Activated CD4-positive, alpha-beta T cell treated with anti-CD3 and anti-CD28 coated beads, Interleukin-2, amount 10 ng/mL, durations not matched to agents 7 days and 5 days (primary cell): ENCODE measurements at regions not wholly inside any gene's neighbourhood (a gene's known extent, or its start where the extent isn't known, plus 50 kb on each side); places are given as distances from the start of the nearest gene placed in this dataset.

Experiments used
- CTCF ChIA-PET: fragments of 350-600 bp; sonication (Branson Sonifier 250); formaldehyde crosslinking; loops from one replicate; lab custom pipeline; 2021; ENCODE audit warnings: antibody characterized with exemption; lab: Charles Lee
- POLR2A ChIA-PET: fragments of 350-600 bp; sonication (Branson Sonifier 250); formaldehyde crosslinking; loops from one replicate; lab custom pipeline; 2021; ENCODE audit warnings: antibody characterized with exemption; lab: Charles Lee
- DNase-seq: peaks from one replicate; pipeline ENCODE4 v3.0.0-alpha.2; 2020
- H3K27ac Mint-ChIP-seq: one replicate; pipeline ENCODE4 v1.8.0; 2021; ENCODE audit warnings: mild to moderate bottlenecking, moderate library complexity, mixed read lengths
- H3K27me3 Mint-ChIP-seq: one replicate; pipeline ENCODE4 v1.8.0; 2021; ENCODE audit warnings: mixed read lengths
- H3K36me3 Mint-ChIP-seq: one replicate; pipeline ENCODE4 v1.8.0; 2021; ENCODE audit warnings: low read depth, mixed read lengths
- H3K4me1 Mint-ChIP-seq: one replicate; pipeline ENCODE4 v1.8.0; 2021; ENCODE audit warnings: mixed read lengths
- H3K4me3 Mint-ChIP-seq: one replicate; pipeline ENCODE4 v1.8.0; 2021; ENCODE audit warnings: mild to moderate bottlenecking, moderate library complexity, mixed read lengths
- H3K9me3 Mint-ChIP-seq: one replicate; pipeline ENCODE4 v1.8.0; 2021; ENCODE audit warnings: mixed read lengths

GRCh38 chrX:124239911-124240310, 92.5 kb upstream of the TEX13D start:
- peak; percentile 56 for DNase-seq
- Mint-ChIP-seq H3K9me3 (no peaks in the 10 kb centered on the region), H3K4me1 (peaks cover 46% of the 10 kb centered on the region), H3K27me3 (no peaks in the 10 kb centered on the region), H3K27ac (peak overlapping the region; percentile 75), H3K4me3 (peak overlapping the region; percentile 49), H3K36me3 (no peaks in the 10 kb centered on the region)
- CTCF ChIA-PET: interaction anchor here (1.1 kb wide), 1 partner anchor 11 kb away, joined by 3 read pairs; no protein-coding TSS in a partner anchor
- POLR2A ChIA-PET: interaction anchor here (0.6 kb wide), 1 partner anchor 38 kb away, joined by 4 read pairs; no protein-coding TSS in a partner anchor

GRCh38 chrX:124240422-124240821, 92.0 kb upstream of the TEX13D start:
- peak overlapping the region; percentile 49 for H3K4me3 Mint-ChIP-seq
- POLR2A ChIA-PET: no interaction called here
- H3K36me3 Mint-ChIP-seq: no peaks in the 10 kb centered on the region
- CTCF ChIA-PET: interaction anchor here (1.1 kb wide), 1 partner anchor 10 kb away, joined by 3 read pairs; no protein-coding TSS in a partner anchor
- no peak overlapping the region for H3K27ac Mint-ChIP-seq
- peaks cover 45% of the 10 kb centered on the region for H3K4me1 Mint-ChIP-seq
- no peaks in the 10 kb centered on the region for H3K9me3 Mint-ChIP-seq
- H3K27me3 Mint-ChIP-seq: no peaks in the 10 kb centered on the region
- no peak for DNase-seq

- Mint-ChIP-seq H3K9me3 (no peaks in the 10 kb centered on the region), H3K27ac (peak overlapping the region; percentile 58), H3K36me3 (no peaks in the 10 kb centered on the region), H3K27me3 (no peaks in the 10 kb centered on the region), H3K4me3 (no peak overlapping the region), H3K4me1 (peaks cover 42% of the 10 kb centered on the region)
- DNase-seq: no peak
- POLR2A ChIA-PET: no interaction called here
- CTCF ChIA-PET: no interaction called here
Observed at GRCh38 chrX:124242131-124242530, 90.3 kb upstream of the TEX13D start.

GRCh38 chrX:124249345-124249744, 83.1 kb upstream of the TEX13D start:
- H3K27ac Mint-ChIP-seq: peak overlapping the region; percentile 31
- peaks cover 13% of the 10 kb centered on the region for H3K4me1 Mint-ChIP-seq
- no peak overlapping the region for H3K4me3 Mint-ChIP-seq
- ChIA-PET POLR2A (no interaction called here), CTCF (interaction anchor here (1.0 kb wide), 1 partner anchor 11 kb away, joined by 3 read pairs; no protein-coding TSS in a partner anchor)
- H3K36me3 Mint-ChIP-seq: peaks cover 6% of the 10 kb centered on the region
- H3K27me3 Mint-ChIP-seq: no peaks in the 10 kb centered on the region
- peaks cover 5% of the 10 kb centered on the region for H3K9me3 Mint-ChIP-seq
- DNase-seq: no peak

GRCh38 chrX:124250835-124251437, 81.5 kb upstream of the TEX13D start:
- CTCF ChIA-PET: interaction anchor here (1.4 kb wide), 1 partner anchor 11 kb away, joined by 3 read pairs; no protein-coding TSS in a partner anchor
- H3K27ac Mint-ChIP-seq: no peak overlapping the region

GRCh38 chrX:124254611-124255010, 77.8 kb upstream of the TEX13D start:
- ChIA-PET CTCF (no interaction called here), POLR2A (no interaction called here)
- no peak overlapping the region for H3K27ac Mint-ChIP-seq
- H3K9me3 Mint-ChIP-seq: peaks cover 5% of the 10 kb centered on the region
- DNase-seq: no peak
- H3K27me3 Mint-ChIP-seq: no peaks in the 10 kb centered on the region
- H3K4me1 Mint-ChIP-seq: peaks cover 2% of the 10 kb centered on the region
- H3K36me3 Mint-ChIP-seq: no peaks in the 10 kb centered on the region
- H3K4me3 Mint-ChIP-seq: no peak overlapping the region

More at GRCh38 chrX:124250835-124251437, 81.5 kb upstream of the TEX13D start:
- no peak for DNase-seq
- POLR2A ChIA-PET: no interaction called here
- peaks cover 13% of the 10 kb centered on the region for H3K4me1 Mint-ChIP-seq
- H3K36me3 Mint-ChIP-seq: peaks cover 6% of the 10 kb centered on the region
- H3K9me3 Mint-ChIP-seq: peaks cover 5% of the 10 kb centered on the region
- no peaks in the 10 kb centered on the region for H3K27me3 Mint-ChIP-seq
- H3K4me3 Mint-ChIP-seq: no peak overlapping the region

GRCh38 chrX:124256216-124256615, 76.2 kb upstream of the TEX13D start:
- ChIA-PET POLR2A (no interaction called here), CTCF (interaction anchor here (1.4 kb wide), 1 partner anchor 11 kb away, joined by 3 read pairs; no protein-coding TSS in a partner anchor)
- H3K36me3 Mint-ChIP-seq: no peaks in the 10 kb centered on the region
- peaks cover 5% of the 10 kb centered on the region for H3K9me3 Mint-ChIP-seq
- H3K27ac Mint-ChIP-seq: no peak overlapping the region
- DNase-seq: no peak
- H3K27me3 Mint-ChIP-seq: no peaks in the 10 kb centered on the region
- peaks cover 6% of the 10 kb centered on the region for H3K4me1 Mint-ChIP-seq
- no peak overlapping the region for H3K4me3 Mint-ChIP-seq

GRCh38 chrX:124256629-124257380, 75.7 kb upstream of the TEX13D start:
- H3K36me3 Mint-ChIP-seq: no peaks in the 10 kb centered on the region
- no peak overlapping the region for H3K4me3 Mint-ChIP-seq
- no peak overlapping the region for H3K27ac Mint-ChIP-seq
- peaks cover 6% of the 10 kb centered on the region for H3K4me1 Mint-ChIP-seq
- peaks cover 5% of the 10 kb centered on the region for H3K9me3 Mint-ChIP-seq
- no peak for DNase-seq
- H3K27me3 Mint-ChIP-seq: no peaks in the 10 kb centered on the region
- ChIA-PET CTCF (interaction anchor here (0.5 to 1.4 kb wide), 2 partner anchors 12 to 180 kb away, joined by 3 read pairs; no protein-coding TSS in a partner anchor), POLR2A (no interaction called here)

GRCh38 chrX:124257924-124258702, 74.3 kb upstream of the TEX13D start:
- no peaks in the 10 kb centered on the region for H3K27me3 Mint-ChIP-seq
- H3K27ac Mint-ChIP-seq: no peak overlapping the region
- CTCF ChIA-PET: no interaction called here
- H3K4me3 Mint-ChIP-seq: no peak overlapping the region
- no peaks in the 10 kb centered on the region for H3K36me3 Mint-ChIP-seq
- POLR2A ChIA-PET: no interaction called here
- H3K9me3 Mint-ChIP-seq: peaks cover 5% of the 10 kb centered on the region
- no peak for DNase-seq
- H3K4me1 Mint-ChIP-seq: peaks cover 6% of the 10 kb centered on the region

- Mint-ChIP-seq H3K36me3 (no peaks in the 10 kb centered on the region), H3K9me3 (peaks cover 5% of the 10 kb centered on the region), H3K27ac (no peak overlapping the region), H3K27me3 (no peaks in the 10 kb centered on the region), H3K4me3 (no peak overlapping the region), H3K4me1 (peaks cover 12% of the 10 kb centered on the region)
- ChIA-PET CTCF (interaction anchor here (1.2 kb wide), 1 partner anchor 11 kb away, joined by 3 read pairs; no protein-coding TSS in a partner anchor), POLR2A (no interaction called here)
- no peak for DNase-seq
Observed at GRCh38 chrX:124260845-124261244, 71.6 kb upstream of the TEX13D start.

GRCh38 chrX:124263743-124264142, 68.7 kb upstream of the TEX13D start:
- Mint-ChIP-seq H3K9me3 (peaks cover 6% of the 10 kb centered on the region), H3K27ac (no peak overlapping the region), H3K36me3 (no peaks in the 10 kb centered on the region), H3K4me1 (peaks cover 12% of the 10 kb centered on the region), H3K27me3 (no peaks in the 10 kb centered on the region), H3K4me3 (no peak overlapping the region)
- ChIA-PET CTCF (no interaction called here), POLR2A (no interaction called here)
- DNase-seq: no peak

GRCh38 chrX:124268099-124268498, 64.4 kb upstream of the TEX13D start:
- Mint-ChIP-seq H3K4me1 (peaks cover 6% of the 10 kb centered on the region), H3K4me3 (no peak overlapping the region), H3K9me3 (peaks cover 3% of the 10 kb centered on the region), H3K27ac (no peak overlapping the region), H3K27me3 (no peaks in the 10 kb centered on the region), H3K36me3 (no peaks in the 10 kb centered on the region)
- no peak for DNase-seq
- ChIA-PET POLR2A (no interaction called here), CTCF (no interaction called here)
